ENCODE measurements at regions not wholly inside any gene's neighbourhood (a gene's known extent, or its start where the extent isn't known, plus 50 kb on each side); places are given as distances from the start of the nearest gene placed in this dataset.
"Not testable (repeated sequence)": the region's sequence is repeated elsewhere in the genome, so short reads cannot be mapped to it uniquely, and the experiment has no call there.

DNA sequence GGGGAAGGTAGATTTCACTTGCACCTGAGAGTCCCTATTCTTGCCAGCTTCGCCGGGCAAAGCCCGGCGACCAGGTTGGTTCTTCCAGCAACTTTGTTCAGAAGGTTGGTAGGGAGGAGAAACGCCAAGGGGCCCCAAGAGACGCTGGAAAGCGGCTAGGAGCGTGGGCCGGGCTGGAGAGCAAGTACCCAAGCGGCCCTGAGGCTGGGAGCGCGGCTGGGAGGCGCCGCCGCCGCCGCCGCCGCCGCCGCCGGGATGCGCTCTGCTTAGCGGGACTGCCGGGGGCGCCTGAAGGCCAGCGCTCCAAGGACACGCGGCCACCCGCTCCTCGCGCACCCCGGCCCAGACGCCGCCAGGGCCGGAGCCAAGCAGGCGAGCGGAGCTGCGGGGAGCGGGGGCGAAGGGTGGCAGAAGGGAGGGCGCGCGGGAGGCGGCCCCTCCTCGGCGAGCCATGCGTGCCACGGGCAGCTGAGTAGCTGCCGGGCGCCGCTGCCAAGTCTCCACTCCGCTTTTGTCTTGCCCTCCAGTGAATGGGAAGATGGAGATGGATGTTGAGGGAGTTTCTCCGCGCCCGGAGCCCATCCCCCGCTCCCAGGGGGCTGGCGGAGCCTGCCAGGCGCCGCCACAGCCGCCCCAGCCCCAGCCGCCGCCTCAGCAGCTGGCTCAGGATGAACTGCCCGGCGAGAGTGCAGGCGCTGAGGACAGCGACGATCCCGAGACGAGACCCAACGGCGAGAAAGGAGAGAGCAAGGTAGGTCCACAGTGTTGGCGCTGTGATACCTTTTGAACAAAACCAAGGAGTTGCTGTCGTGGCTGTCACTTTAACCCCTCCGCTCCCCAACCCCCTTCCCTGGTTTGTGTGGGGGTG, 227.4 kb upstream of the AZI2 start:
- DNase-seq: peak; percentile 43
- ATAC-seq (ENCODE audit: poor library complexity): peak; percentile 92
- intact Hi-C loops (cut with DNase I): no loop called here

DNA sequence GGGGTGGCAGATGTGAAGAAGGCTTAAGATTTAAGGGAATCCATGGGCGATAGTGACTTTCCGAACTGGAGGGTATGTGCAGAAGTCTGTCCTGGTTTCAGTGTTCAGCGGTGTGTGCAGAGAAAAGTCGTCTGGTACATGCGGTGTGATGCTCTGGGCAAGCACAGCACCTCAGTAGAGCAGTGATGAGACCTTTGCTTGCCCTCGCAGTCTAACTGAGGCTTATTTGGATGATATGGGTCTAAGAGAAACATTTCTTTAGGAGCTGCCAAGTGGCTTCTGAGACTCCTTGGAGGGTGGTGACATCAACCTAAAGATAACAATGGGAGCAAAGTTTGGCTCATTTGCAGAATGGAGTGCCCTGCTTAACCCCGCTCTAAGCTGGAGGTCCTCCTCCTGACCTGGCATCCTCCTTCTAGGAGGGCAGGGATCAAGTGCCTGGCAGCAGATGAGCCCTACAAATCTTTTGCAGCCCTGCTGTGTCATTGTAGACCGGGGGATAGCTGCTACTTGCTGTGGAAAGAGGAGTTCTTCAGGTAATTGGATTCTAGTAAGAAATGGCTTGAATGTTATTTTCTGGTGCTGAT, 228.1 kb upstream of the AZI2 start:
- DNase-seq: no peak
- intact Hi-C loops (cut with DNase I): no loop called here
- no peak for ATAC-seq (ENCODE audit: poor library complexity)

DNA sequence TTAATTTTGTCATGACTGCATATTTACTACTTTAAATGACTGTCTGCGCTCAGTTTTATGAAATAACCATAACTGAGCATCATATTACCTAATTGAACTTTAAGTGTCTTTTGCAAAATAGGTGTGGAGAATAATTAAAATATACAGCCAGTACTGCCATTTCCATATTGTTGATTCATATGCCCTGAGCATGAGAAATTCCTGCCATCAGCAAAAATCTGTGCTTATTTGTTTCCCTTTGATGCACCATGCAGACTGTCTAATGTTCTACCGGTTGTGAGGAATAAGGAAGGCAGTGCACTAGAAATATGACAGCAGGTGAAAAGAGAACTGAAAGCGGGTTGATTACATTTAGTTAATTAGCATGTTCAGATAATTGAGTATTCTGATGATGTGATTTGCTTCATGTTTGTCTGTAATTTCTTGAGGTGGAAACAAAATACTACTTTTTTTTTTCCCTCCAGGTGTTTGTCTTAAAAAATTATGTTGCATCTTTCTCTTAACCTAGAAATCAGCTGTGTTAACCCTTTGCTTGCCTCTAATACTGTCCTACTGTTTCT, 229.4 kb upstream of the AZI2 start:
- intact Hi-C loops (cut with DNase I): no loop called here
- DNase-seq: no peak
- ATAC-seq (ENCODE audit: poor library complexity): no peak

DNA sequence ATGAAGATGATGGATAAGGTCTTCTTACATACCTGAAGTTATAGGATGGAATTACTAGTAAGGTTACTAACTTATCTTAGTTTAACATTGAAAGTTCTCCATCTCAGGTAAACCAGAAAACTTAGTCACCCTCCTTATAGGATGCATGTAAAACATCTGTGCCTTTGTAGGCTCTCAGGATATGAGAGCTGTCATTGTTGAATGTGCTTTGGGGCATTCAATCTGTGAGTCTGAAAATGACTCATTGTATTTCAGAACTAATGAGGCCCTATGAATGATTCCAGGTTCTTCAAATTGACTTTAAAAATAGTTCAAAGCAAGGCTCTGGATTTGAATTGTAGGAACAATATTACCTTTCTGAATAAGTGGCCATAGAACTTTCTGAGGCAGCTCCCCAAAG, 237.7 kb upstream of the AZI2 start:
- ATAC-seq (ENCODE audit: poor library complexity) (no peak), DNase-seq (no peak)
- intact Hi-C loops (cut with DNase I): no loop called here

DNA sequence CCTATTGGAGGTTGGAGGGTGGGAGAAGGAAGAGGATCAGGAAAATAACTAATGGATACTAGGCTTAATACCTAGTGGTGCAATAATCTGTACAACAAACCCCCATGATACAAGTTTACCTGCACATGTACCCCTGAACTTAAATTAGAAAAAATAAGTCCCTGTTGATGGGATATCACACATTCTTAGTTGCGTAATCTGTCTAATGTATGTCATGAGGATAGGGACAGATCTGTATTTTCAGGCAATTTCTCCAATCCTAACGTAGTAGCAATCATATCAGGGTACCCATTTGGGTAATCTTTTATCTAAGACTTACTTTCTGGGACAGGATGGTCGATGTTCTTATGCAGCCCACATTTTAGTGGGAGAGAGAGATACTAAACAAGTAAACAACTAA, 239.1 kb upstream of the AZI2 start:
- DNase-seq: no peak
- intact Hi-C loops (cut with DNase I): no loop called here

DNA sequence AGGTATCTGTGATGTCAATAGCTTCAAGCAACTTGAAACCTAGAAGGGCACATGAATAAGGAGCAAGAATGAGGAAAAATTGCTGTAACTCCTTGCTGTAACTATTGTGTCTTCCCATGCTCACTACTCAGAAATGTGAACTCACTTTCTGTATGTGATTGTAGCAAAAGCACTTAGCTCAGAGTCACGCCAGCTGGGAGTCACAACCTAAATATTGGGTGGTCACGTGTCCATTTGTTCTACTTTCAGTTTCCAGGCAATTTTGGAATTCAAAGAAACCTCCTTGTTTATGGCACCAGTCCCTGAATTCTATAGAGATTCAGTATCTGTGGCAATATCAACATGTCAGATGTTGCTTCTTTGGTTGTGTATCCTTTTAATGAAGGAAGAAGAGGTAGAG, 241.6 kb upstream of the AZI2 start:
- ATAC-seq (ENCODE audit: poor library complexity): no peak

More for the DNA sequence above, 239.1 kb upstream of the AZI2 start:
- ATAC-seq (ENCODE audit: poor library complexity): no peak

DNA sequence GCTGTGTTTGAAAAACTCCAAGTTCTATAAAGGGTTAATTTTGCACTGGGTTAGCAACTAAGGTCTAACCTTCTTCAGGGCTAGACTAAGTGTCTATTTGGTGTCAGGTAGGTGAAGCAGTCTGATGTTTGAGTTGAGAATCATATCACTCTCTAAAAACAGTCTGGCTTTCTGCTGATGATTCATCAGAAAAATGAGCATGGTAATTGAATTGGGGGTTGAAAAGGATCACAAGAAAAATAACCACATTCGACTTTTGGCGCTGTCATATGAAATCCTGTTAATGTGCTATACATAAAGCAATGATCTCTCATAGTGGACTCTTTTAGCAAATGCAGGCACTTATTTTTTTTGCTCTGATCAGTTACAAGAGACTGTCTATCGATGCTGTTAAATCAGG, 242.2 kb upstream of the AZI2 start:
- DNase-seq (no peak), ATAC-seq (ENCODE audit: poor library complexity) (no peak)

More for the DNA sequence above, 241.6 kb upstream of the AZI2 start:
- intact Hi-C loops (cut with DNase I): no loop called here
- DNase-seq: no peak

DNA sequence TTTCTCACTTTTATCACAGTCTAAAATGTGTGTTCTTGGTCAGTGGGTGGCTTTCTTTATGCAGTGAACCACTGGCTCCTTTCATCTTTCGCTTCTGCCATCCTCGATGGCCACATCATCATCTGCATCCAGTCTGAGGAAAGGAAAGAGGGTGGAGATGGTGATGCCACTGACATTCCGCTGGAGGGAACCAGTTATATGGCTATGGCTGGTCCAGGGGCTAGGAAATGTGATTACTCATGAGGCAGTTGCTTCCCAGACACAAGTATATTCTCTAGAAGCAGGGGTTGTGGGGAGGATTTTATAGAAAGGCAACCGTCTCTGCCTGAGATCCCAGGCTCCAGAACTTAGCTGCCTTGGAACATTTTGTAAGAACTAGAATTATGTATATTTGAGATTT, 246.7 kb upstream of the AZI2 start:
- intact Hi-C loops (cut with DNase I): no loop called here
- ATAC-seq (ENCODE audit: poor library complexity): no peak

More for the DNA sequence above, 242.2 kb upstream of the AZI2 start:
- intact Hi-C loops (cut with DNase I): no loop called here

DNA sequence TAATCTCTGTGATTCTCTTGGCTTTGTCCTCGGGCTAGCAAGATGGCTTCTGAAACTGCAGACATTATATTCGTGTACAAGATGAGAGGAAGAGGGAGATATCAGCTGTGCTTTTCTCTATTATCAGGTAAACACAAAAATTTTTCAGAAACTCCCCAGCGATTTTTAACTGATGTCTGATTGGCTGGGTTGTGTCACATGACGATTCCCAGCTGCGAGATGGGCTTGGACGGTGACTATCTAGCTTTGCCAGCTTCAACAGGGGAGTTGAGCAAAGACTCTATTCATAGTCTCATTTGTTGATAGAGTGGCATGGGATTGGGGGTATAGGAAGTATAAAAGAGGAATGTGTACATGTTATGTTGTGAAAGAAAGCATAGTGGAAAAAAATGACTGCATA, 248.8 kb upstream of the AZI2 start:
- intact Hi-C loops (cut with DNase I): no loop called here
- ATAC-seq (ENCODE audit: poor library complexity) (no peak), DNase-seq (no peak)

More for the DNA sequence above, 246.7 kb upstream of the AZI2 start:
- DNase-seq: no peak

DNA sequence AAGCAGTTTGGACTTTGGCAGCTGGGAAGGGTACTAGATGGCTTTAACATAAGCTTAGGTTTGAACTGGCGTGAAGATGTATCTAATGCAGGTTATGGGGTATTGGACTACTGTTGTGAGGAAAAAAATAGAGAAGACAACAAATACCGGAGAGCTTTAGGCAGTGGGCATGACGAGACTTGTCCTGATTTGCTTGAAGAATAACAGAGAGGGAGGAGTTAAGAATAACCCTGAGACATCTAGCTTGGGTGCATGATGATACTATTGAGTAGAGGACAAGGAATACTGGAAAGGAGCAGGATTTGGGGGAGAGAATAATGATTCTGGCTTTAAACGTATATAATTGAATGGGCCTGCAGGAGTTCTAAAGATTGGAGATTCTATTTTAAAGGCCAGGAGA, 249.5 kb upstream of the AZI2 start:
- intact Hi-C loops (cut with DNase I): no loop called here
- DNase-seq (no peak), ATAC-seq (ENCODE audit: poor library complexity) (no peak)

DNA sequence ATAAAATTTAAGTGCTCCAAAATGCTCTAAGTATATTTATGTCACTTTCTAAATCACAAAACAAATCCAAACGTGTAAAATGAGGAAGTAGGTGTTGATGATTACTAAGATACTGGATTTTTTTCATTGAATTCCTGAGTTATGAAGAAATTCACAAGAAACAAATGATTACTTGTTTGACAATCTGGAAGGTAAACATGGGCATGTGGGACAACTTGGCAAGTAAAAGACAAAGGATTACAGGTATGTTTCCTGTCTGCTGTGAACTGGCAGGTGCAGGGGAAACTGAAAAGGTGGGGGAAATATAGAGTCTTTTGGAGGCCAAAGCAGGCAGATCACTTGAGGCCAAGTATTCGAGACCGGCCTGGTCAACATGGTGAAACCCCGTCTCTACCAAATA, 252.7 kb upstream of the AZI2 start:
- intact Hi-C loops (cut with DNase I): no loop called here
- ATAC-seq (ENCODE audit: poor library complexity) (no peak), DNase-seq (no peak)

DNA sequence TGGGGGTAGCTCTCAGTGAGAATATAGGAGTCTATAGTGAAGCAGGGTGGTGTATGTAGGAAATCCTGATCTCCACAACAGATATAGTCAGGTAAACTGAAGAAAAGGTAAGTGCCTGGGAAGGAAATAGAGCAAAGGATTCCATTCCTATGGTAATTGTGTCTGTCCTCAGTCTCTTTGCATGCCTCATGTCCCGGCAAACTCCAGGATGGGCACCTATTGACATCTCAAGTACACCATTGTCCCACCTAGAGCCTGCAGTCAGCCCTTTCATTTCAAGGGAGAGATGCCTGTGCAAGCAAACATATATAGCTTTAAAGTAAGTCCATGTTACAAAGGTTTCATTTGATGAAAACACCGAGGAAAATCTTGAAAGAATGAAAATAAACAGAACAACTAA, 257.7 kb upstream of the AZI2 start:
- DNase-seq (no peak), ATAC-seq (ENCODE audit: poor library complexity) (no peak)
- intact Hi-C loops (cut with DNase I): no loop called here

DNA sequence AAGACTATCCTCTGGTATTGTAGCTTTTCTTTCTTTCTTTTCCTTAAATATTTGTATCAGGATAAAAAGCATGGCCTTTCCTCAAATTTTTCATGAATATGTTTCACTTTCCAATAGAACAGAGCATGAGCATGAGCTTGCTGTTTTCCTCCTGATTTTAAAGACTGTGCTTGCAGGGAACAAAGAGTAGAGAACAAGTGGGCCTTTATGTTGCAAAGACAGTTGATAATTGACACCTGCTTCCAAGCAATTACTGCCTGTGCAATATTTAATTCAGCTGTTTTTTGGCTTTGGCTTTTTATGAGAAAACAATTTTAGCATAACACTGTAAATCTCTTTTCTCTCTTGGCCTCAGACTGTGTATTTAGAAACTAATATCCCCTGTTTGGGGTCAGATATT, 263.6 kb upstream of the AZI2 start:
- no peak for DNase-seq
- peak; percentile 31 for ATAC-seq (ENCODE audit: poor library complexity)
- intact Hi-C loops (cut with DNase I): no loop called here

DNA sequence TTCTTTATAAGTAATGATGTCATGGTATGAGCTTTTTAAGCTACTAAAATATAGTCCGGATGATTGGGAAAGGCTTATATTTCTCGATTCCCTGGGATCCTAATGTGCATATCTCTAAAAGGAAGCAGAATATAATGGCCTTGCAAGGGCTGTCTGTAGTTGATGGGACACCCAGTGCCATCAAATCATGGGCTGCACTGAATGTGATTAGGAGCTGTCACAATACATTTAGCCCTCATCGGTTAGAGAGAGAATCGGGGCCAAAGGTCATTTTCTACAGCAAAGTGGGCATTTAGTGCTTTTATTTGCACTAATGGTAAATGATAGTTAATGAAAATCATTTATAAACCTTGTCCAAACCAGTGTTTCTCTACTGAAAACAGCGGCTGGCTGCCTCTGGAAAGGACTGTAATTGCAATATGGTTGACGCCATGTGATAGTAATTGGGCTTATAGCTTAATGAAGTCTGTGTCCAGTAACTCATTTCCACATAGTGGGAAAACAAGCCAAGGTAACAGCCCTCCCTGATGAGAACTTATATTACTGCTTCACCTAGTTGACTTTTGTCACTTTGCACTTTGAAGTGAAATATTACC, 265.0 kb upstream of the AZI2 start:
- no peak for DNase-seq
- no peak for ATAC-seq (ENCODE audit: poor library complexity)
- intact Hi-C loops (cut with DNase I): no loop called here

DNA sequence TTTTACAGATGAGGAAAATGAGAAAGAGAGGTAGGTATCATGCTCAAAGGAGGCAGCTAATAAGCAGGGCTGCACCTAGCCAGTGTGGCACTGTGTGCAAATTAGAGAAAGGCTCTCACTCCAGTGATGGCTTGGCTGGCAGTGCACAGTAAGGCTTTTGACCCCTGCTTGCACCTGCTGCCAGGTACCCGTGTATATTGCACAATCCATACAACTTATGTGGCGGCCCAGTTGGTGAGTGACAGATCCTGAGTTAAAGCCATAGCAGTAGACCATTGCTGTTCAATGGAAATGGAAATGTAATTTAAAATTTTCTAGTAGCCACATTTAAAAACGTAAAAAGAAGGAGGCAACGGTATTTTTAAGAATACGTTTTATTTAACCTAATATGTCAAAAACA, 266.4 kb upstream of the AZI2 start:
- DNase-seq: no peak
- intact Hi-C loops (cut with DNase I): no loop called here
- no peak for ATAC-seq (ENCODE audit: poor library complexity)

DNA sequence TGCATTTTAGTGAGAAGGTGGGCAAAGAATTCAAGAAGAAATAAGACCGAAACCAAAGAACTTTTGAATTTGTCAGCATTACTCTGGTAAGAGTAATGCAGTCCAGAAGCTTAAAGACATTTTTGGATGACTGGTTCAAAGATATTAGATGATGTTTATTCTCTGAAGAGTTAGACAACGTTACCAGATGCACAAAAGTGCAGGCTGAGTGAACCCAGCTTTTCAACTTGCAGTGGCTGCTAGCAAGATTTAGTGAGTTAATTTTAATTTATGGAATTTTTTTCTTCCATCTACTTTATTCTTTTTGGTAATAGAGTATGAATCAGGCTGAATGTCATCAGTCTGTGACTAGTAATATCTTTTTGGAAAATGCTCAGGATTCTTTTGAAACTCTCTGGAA, 267.3 kb upstream of the AZI2 start:
- intact Hi-C loops (cut with DNase I): no loop called here
- DNase-seq (no peak), ATAC-seq (ENCODE audit: poor library complexity) (no peak)

DNA sequence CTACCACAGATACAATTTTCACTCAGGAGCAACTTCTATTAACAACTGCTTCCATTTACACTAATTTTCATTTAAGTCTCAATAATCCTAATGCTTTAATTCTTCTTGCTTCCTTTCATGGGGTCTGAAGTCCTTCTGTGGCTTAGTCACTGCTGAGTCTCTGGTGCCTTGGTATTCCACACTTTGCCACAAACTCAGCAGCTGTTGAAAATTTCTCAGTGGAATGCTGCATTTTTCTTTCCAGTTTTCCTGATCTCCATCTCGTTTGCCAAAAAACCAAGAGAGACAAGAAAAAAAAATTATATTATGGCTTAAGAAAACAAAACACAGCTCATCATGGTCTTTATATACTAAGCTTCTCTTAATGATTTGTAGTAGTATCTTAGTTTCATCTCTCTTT, 269.2 kb upstream of the AZI2 start:
- ATAC-seq (ENCODE audit: poor library complexity) (no peak), DNase-seq (no peak)
- intact Hi-C loops (cut with DNase I): no loop called here

DNA sequence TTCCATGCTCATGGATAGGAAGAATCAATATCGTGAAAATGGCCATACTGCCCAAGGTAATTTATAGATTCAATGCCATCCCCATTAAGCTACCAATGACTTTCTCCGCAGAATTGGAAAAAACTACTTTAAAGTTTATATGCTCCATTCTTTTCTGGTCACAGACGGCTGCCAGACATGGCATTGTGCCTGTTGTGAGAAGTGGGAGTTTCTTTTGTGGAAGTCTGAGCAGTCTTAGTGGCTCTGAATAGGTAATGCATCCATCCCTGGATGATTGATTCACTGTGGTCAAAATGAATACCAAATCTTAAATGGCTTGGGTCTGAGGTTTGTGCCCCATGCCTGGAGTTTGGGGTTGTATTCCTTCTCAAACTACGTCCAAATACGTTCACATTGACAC, 274.5 kb upstream of the AZI2 start:
- no peak for ATAC-seq (ENCODE audit: poor library complexity)
- no peak for DNase-seq
- intact Hi-C loops (cut with DNase I): no loop called here

DNA sequence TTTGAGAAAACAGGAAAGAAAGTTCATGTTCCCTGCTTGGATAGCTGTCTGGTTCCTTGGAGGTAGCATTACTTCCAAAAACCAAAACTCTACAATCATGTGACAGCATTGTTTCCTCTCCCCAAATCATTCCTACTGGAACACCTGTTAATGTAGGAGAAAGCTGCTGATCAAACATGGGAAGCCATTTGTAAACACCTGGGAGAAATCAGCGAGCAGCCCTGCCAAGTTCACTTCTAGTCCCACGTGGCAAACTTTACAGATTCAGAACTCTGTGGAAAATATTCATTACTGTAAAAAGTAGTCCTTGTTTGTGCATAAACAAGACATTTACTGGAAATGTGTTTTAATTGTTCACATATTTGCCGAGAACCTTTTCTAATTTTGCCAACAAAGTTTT, 275.5 kb upstream of the AZI2 start:
- ATAC-seq (ENCODE audit: poor library complexity) (no peak), DNase-seq (no peak)
- intact Hi-C loops (cut with DNase I): no loop called here

DNA sequence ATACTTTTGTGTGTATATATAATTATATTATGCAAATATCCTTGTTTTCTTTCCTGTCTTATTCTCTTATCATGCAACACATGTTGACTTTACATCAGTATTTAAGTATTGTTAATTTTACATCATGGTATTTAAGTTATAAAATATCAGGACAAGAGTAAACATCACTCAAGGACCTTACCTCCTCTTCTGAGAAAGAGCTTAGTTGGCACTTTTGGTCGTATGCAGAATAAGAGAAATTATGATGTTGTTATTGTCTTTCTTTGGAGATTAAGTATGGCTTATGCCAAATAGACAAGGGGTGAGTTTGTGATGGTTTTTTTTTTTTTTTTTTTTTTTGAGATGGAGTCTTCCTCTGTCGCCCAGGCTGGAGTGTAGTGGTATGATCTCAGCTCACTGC, 279.2 kb upstream of the AZI2 start:
- intact Hi-C loops (cut with DNase I); DNase-seq; ATAC-seq (ENCODE audit: poor library complexity): not testable (repeated sequence)
